Panc1 (cell line): ENCODE measurements at regions not wholly inside any gene's neighbourhood (a gene's known extent, or its start where the extent isn't known, plus 50 kb on each side); places are given as distances from the start of the nearest gene placed in this dataset.

Experiments
- ATAC-seq: fragments of 200-7000 bp; cut with Tn5 transposase; 2 replicates; pipeline ENCODE4 v1.9.1; 2020; ENCODE audit warnings: mild to moderate bottlenecking, moderate library complexity
- BruUV-seq: library from RNA; stranded (reverse); fragments of 400-500 nt; replicated peaks from 2 replicates; lab custom pipeline; 2021; lab: Mats Ljungman, UMichigan
- CTCF ChIA-PET: fragments of 300-600 bp; sonication (Branson Sonifier 250); formaldehyde crosslinking; loops from one replicate; lab custom pipeline; 2022; ENCODE audit warnings: antibody characterized with exemption; lab: Charles Lee
- POLR2A ChIA-PET: fragments of 300-600 bp; sonication (Branson Sonifier 250); formaldehyde crosslinking; loops from one replicate; lab custom pipeline; 2022; ENCODE audit warnings: antibody characterized with exemption; lab: Charles Lee
- DNase-seq: peaks from one replicate; pipeline ENCODE4 v3.0.0-alpha.2; 2010; ENCODE audit warnings: low read depth, low spot score
- H3K27ac ChIP-seq: 2 replicates; pipeline ENCODE4 v1.5.1; 2011; ENCODE audit warnings: mild to moderate bottlenecking, low read length, inconsistent platforms
- H3K27me3 ChIP-seq: fragments of 200-500 bp; sonication (Bioruptor generic); 2 replicates; pipeline ENCODE4 v1.6.0; 2014; ENCODE audit warnings: low read length, inconsistent platforms; ENCODE audit not compliant: control insufficient read depth, insufficient read depth
- H3K36me3 ChIP-seq: fragments of 200-500 bp; sonication (Bioruptor generic); 2 replicates; pipeline ENCODE4 v1.5.1; 2014; ENCODE audit warnings: inconsistent platforms, mild to moderate bottlenecking, low read length, moderate library complexity; ENCODE audit not compliant: control insufficient read depth, insufficient read depth
- H3K4me1 ChIP-seq: 2 replicates; pipeline ENCODE4 v1.5.1; 2011; ENCODE audit warnings: inconsistent platforms, mild to moderate bottlenecking, low read length, moderate library complexity; ENCODE audit not compliant: control insufficient read depth, insufficient read depth
- H3K4me3 ChIP-seq, 2 experiments: 2 replicates each; pipeline ENCODE4 v1.5.1; 2011 to 2012; ENCODE audit warnings: low read depth in 2 of 2, low read length in 2 of 2, mild to moderate bottlenecking in 2 of 2, inconsistent platforms in 1 of 2, moderate library complexity in 1 of 2
- H3K9me3 ChIP-seq: fragments of 200-500 bp; sonication (Bioruptor generic); 2 replicates; pipeline ENCODE4 v1.5.1; 2014; ENCODE audit warnings: low read depth, mild to moderate bottlenecking, inconsistent platforms, low read length, moderate library complexity; ENCODE audit not compliant: control insufficient read depth, insufficient read depth
- CTCF ChIP-seq: fragments of 450-650 bp; IDR thresholded peaks from 2 replicates; pipeline ENCODE4 v1.5.1; 2017; ENCODE audit warnings: mild to moderate bottlenecking
- POLR2AphosphoS5 ChIP-seq: IDR thresholded peaks from 2 replicates; pipeline ENCODE4 v1.6.1; 2012; ENCODE audit warnings: mild to moderate bottlenecking, low read depth, low read length, moderate library complexity
- REST ChIP-seq, 2 experiments: IDR thresholded peaks; 2 replicates each; pipeline ENCODE4 v1.6.1; 2011 to 2012; ENCODE audit warnings: low read depth in 2 of 2, control low read depth in 1 of 2, low read length in 1 of 2, mild to moderate bottlenecking in 1 of 2, moderate library complexity in 1 of 2; ENCODE audit not compliant: insufficient read depth in 1 of 2
- SIN3A ChIP-seq: IDR thresholded peaks from 2 replicates; pipeline ENCODE4 v1.6.1; 2012; ENCODE audit warnings: low read depth, mild to moderate bottlenecking, low read length, moderate library complexity, borderline replicate concordance; ENCODE audit not compliant: insufficient read depth
- TCF7L2 ChIP-seq: IDR thresholded peaks from 2 replicates; pipeline ENCODE4 v1.6.1; 2011; ENCODE audit warnings: mild to moderate bottlenecking, low read depth, low read length, inconsistent platforms
- in situ Hi-C: cut with HindIII; loops from 2 replicates; pipeline ENCODE4 v1.10.0; 2016; ENCODE audit warnings: low sequenced_read_pairs, low pct_unique_long_range_greater_than_20kb
- intact Hi-C: fragments of 100-400 bp; cut with micrococcal nuclease; formaldehyde crosslinking; loops from one replicate; pipeline ENCODE4 v1.10.0; 2022; ENCODE audit not compliant: unreplicated experiment

GRCh38 chr12:88764781-88765480 is 184.7 kb upstream of the KITLG start:
- H3K36me3 ChIP-seq, result no peaks in the 10 kb centered on the region
- in situ Hi-C loops (no loop called here), intact Hi-C loops (no loop called here)
- BruUV-seq, result no TSS peak
- DNase-seq, result no peak
- H3K9me3 ChIP-seq, result no peaks in the 10 kb centered on the region; the same call in 1 of the 2 replicates
- ATAC-seq, result no peak
- no peak overlapping the region for H3K4me3 ChIP-seq
- no peaks in the 10 kb centered on the region for H3K27me3 ChIP-seq
- H3K4me1 ChIP-seq, result no peaks in the 10 kb centered on the region
- POLR2A ChIA-PET, result no interaction called here
- H3K27ac ChIP-seq, result no peak overlapping the region
- TF ChIP-seq CTCF (no peak), POLR2AphosphoS5 (no peak), SIN3A (no peak), REST (IDR thresholded peaks at IDR 0.05; ENCODE audit: insufficient read depth in 1 of 2, low read depth in 2 of 2, low read length in 1 of 2) (no peak), TCF7L2 (no peak)
- CTCF ChIA-PET, result no interaction called here

- no peaks in the 10 kb centered on the region for H3K27me3 ChIP-seq
- no peak for DNase-seq
- no peaks in the 10 kb centered on the region for H3K36me3 ChIP-seq
- H3K4me1 ChIP-seq, result no peaks in the 10 kb centered on the region
- H3K9me3 ChIP-seq, result no peaks in the 10 kb centered on the region; the same call in 1 of the 2 replicates
- TF ChIP-seq CTCF (no peak), POLR2AphosphoS5 (no peak)
- intact Hi-C loops (no loop called here), in situ Hi-C loops (no loop called here)
- ChIA-PET CTCF (no interaction called here), POLR2A (no interaction called here)
- H3K4me3 ChIP-seq, result no peak overlapping the region
- ATAC-seq, result peak; percentile 65; the same call in 1 of the 2 replicates
- no TSS peak for BruUV-seq
- H3K27ac ChIP-seq, result no peak overlapping the region
These were observed 183.3 kb upstream of the KITLG start for GRCh38 chr12:88763536-88764100.
